ENCODE measurements at regions not wholly inside any gene's neighbourhood (a gene's known extent, or its start where the extent isn't known, plus 50 kb on each side); places are given as distances from the start of the nearest gene placed in this dataset.
"Not testable (repeated sequence)": the region's sequence is repeated elsewhere in the genome, so short reads cannot be mapped to it uniquely, and the experiment has no call there.

DNA sequence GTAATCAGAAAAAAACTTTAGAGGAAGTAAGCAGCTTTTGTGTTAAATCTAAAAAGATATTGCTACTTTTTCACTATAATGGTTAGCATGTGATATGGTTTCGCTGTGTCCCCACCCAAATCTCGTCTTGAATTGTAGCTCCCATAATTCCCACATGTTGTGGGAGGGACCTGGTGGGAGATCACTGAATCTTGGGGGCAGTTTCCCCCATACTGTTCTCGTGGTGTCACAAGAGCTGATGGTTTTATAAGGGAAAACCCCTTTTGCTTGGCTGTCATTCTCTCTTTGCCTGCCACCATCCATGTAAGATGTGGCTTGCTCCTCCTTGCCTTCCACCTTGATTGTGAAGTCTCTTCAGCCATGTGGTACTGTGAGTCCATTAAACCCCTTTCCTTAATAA is 117.1 kb downstream of the KCNJ2 start:
- DNase-seq (ENCODE audit: low read depth): no peak

DNA sequence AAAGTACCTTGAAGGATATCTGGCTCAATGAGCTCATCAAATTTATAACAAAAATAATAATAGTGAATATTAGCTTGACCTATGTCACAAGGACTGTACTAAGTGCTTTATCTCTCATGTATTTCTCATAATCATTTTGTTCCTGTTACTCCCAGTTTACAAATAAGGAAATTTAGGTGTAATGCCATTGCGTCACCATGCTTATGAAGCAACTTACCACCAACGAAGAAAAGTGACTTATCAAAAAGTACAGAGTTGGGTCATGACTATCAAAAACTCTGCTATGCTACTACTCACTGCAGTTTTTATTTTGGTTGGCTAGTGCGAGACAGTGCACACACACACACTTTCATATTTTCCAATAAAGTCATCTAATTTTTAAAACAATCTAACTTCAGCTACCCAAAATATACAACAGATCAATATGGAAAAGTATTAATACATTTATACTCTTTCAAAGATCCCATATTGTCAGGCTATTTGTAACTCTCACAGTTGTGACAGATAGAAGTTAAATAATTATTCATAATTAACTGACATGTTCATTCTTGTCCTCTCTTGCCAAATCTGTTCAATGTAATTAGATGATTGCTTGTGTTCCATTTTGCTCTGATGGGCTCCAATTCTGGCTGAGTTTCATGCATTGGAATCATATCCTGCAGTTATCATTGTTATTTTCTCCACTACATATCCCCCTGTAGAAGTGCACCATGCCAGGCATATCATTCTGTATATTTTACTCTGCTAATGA is 119.4 kb downstream of the KCNJ2 start:
- DNase-seq (ENCODE audit: low read depth): no peak

DNA sequence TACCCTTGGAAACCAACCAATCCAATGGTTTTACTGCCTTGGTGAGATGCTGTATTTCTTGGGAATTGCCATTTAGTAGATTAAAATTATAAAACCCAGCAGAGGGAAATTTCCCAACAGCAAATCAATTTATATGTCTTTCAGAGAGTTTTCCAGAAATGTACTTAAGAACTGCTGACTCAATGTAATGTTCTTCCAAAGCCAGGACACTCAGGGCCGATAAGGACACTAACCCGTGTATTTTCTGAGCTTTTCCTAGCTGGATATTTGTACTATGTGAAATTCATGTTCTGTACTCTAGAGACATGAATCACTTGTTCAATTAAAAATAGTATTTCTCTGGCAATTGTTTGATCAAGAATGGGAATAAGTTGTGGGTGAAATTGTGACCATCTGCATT is 121.4 kb downstream of the KCNJ2 start:
- DNase-seq (ENCODE audit: low read depth): no peak

DNA sequence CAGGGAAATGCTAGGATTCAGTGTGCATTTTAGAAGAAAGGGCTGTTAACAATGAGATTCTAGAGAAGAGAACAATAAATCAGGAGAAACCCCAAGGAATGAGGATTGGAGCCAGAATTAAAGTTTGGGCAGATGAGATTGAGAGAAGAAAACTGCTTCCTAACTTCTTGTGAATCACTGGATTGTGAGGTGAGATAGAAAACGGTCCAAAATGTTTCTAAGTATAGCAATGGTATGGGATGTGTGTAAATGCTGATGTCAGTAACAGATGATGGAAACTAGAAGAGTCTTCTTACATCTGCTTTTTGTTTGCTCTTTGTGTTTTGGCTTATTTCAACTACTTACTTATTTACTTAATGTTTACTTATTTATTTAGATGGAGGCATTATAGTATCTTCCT is 123.0 kb downstream of the KCNJ2 start:
- DNase-seq (ENCODE audit: low read depth): no peak

DNA sequence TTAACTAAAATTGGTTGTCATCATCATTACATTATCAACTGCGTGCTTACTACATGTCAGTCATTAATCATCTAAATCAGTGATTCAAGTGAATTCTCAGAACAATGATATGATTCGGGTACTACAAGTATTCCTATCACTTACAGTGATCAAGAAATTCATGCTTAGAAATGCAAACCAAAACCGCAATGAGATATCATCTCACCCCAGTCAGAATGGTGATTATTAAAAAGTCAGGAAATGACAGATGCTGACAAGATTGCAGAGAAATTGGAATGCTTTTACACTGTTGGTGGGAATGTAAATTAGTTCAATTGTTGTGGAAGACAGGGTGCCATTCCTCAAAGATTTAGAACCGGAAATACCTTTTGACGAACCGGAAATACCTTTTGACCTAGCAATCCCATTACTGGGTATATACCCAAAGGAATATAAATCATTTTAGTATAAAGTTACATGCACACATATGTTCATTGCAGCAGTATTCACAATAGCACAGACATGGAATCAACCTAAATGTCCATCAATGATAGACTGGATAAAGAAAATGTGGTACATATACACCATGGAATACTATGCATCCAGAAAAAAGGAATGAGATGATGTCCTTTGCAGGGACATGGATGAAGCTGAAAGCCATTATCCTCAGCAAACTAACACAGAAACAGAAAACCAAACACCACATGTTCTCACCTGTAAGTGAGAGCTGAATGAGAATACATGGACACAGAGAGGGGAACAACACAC is 124.4 kb downstream of the KCNJ2 start:
- DNase-seq (ENCODE audit: low read depth): not testable (repeated sequence)

DNA sequence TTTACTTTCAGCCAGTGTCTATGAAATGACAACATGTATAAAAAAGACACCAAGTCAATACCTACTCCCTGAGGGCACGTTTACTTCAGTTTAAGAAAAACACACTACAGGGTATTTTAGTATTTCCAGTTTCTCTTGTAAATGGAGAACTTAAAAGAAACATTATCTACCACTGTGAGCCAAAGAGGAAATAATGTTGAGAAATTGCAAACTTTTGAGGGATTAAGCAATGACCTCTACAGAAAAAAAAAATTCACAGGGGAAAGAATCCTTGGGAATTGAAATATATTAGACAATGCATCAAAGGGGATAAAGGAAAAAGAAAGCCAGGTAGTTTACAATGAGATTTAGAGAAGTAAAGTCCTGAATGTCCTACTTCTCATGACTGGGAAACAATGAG is 126.0 kb downstream of the KCNJ2 start:
- DNase-seq (ENCODE audit: low read depth): no peak

DNA sequence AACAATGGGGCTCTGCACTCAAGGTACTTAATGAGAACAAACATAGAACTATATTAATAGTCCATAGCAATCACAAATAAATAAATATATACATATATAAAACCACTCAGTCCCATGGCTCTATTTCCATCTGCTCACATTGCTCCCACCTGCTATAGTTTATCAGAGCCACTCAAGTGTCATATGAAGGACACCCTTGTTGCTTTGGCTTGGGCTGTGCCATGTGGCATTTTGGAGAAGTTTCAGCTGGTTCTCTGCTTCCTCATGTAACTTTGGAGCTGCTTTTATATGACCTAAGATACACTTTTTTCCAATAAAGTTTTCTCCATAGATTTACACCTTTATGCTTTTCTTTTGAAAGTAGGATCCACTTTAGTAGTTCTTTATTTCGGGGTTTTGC is 126.4 kb downstream of the KCNJ2 start:
- DNase-seq (ENCODE audit: low read depth): no peak

DNA sequence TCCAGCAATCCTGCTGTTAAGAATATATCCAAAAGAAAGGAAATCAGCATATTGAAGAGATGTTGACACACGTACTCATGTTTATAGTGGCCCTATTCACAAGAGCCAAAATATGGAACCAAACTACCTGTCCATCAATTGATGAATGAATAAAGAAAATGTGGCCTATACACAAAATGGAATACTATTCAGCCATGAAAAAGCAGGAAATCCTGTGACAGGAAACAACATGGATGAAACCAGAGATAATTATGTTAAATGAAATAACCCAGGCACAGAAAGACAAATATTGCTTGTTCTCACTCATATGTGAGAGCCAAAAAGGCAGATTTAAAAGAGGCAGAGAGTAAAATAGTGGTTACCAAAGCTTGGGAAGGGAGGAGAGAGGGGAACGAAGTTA is 127.1 kb downstream of the KCNJ2 start:
- DNase-seq (ENCODE audit: low read depth): no peak

DNA sequence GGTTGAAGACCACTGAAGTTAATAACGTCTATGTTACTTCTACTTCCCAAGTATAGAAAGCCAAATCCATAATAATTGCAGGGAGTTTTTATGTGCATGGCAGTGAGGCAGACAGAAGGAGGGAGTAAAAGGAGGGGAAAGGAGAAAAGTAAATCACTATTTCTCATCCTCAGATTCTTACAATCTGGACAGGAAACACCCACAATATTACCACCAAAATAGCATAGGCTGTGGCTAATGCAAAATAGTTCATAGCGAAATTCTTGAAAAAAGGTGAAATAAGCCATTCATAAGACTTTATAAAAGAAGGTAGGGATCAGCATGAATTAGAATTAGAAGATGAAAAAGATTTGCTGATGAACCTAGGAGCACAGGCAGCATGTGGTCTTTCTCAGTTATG is 128.1 kb downstream of the KCNJ2 start:
- DNase-seq (ENCODE audit: low read depth): no peak

DNA sequence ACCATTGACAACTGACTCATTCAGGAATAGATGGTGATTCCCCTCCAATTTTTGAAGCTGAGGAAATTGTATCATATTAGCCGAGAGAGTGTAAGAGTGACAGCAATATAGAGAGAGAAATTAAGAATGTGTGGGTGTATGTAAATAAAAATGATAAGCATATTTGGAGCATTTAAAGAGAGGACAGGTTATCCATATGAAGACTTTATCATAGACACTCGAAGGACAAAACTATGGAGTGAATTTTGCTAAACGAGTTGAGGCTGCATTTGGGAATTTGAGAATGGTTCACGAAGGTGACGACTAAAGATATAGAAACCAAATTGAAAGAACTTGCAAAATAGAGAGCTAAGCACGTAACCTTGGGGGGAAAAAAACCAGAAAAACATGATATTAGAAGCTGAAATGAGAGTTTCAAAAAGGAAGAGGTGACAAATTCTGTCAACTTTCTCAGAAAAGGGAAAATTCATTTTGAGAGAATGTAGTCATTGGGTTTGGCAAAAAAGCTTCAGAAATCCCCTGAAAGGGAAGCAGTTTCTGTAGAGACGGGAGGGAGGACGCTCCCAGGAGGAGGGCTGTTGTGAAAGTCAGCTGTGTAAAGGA is 129.7 kb downstream of the KCNJ2 start:
- DNase-seq (ENCODE audit: low read depth): no peak

DNA sequence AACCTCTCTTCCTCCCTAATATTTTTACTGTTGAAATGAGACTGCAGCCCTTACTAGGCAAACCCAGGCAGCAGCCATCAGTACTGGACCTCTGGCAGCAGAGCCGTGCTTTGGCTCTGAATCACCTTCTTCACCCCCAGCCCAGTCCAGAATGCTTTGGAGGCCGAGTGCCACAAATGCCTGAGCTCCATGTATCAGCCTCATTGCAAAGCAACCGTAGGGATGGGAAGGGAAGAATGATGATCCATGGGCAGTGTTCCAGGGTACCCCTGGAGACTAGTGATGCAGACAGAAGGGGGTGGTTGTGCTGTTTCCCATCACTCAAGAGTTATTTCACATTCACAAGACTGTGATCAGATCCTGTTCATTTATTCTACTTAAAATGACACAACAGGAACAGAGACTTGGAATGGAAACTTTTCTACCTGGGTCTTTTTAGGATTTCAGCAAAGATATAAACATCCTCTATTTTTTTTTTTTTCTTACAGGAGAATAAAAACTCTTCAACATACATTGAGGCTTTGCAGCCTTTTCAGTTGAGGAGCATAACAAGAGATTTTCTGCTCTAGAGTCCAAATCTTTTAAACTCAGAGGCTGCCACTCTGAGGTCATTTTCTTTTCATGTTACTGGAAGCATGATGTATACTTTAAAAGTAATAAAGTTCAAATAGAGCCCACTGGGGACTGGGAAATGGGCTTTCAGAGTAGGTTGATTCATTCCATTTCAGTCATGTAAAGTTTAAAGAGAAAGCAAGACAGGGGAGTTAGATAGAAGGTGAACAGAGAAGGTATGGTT is 138.3 kb downstream of the KCNJ2 start:
- DNase-seq (ENCODE audit: low read depth): no peak

DNA sequence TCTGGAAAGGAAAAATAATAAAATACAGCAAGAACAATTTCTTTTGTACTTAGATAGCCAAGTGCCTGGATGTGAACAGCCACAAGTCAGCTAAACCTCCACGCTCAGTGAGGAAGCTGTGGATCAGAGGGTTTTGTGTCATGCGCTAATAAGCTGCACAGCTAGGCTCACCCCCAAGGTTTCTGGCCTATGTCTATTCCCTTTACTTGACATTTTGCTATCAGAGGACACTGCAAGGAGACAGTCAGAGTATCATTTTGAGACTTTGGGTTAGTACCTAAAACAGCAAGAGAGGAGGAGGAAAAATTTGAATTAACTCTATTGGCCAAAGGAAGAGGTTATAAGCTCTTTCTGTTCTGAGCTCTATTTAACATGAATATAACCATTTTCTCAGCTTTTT is 139.3 kb downstream of the KCNJ2 start:
- DNase-seq (ENCODE audit: low read depth): no peak

DNA sequence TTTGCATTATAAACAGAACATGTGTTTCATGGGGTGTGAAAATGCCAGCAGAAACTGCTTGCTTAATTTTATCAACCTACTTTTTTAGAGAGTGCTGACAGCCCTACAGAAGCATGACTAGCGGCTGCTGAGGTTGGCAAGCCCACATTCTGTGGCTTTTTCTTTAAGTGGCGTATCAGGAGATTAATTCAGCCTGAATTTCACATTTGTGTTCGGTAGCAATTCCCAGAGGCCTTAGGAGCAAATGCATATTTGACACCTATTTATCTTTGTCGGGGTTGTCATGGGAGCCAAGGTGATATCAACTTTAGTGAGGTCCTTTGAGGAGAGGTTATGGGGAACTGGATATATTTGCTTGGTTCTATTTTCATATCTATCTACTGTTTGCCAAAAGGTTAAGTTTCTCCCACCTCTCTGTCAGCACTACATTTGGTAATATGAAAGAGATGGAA is 140.9 kb downstream of the KCNJ2 start:
- no peak for DNase-seq (ENCODE audit: low read depth)

DNA sequence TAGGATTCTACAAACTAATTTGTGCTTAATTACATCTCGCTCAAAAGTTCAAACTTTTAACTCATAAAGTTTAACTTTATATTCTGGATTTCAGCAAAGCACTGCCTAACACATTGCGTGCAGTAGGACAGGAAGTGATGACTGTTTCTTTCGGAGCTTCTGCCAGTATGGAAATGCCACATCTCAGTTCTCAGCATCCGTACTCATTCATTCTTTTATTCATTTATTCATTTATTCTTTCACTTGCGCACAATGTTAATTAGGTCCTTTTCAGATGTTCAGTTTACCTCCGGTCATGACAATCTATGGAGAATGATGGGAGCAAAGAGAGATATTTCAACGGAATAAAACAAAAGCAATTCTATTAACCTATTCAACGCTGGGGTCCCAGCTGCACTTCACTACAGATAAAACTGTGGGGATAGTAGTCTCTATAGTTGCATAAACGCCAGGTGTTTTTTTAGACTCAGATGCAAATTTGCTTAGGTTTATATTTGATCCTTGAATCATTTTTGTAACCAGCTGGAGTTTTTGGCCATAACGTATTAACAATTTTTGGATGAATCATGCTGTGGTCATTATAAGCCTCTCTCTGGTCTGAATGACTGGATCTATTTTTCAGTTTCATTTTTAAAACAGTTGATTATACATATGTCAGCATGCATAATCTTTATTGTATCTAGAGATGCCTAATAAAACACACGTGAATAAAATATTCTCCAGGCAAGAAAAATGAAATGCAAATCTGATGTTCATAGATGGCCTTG is 143.9 kb downstream of the KCNJ2 start:
- peak; percentile 7 for DNase-seq (ENCODE audit: low read depth)

DNA sequence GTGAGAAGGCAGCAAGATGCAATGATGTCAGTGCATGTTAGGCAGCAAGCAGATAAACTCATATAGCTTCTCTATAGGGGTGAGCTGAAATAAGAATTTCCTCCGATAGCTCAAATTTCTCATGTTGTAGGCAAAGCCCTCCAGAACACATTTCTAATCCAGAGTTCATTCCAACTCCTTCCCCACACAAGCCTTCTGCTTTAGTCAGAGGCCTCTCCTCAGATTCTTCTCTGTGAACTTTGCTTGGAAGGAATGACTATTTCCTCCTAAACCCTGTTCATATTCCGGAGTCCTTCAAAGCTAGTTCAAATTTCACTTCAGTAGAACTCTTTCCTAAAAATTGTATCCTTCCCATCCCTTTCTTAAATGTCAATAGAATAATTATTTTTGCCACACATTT is 144.8 kb downstream of the KCNJ2 start:
- no peak for DNase-seq (ENCODE audit: low read depth)

DNA sequence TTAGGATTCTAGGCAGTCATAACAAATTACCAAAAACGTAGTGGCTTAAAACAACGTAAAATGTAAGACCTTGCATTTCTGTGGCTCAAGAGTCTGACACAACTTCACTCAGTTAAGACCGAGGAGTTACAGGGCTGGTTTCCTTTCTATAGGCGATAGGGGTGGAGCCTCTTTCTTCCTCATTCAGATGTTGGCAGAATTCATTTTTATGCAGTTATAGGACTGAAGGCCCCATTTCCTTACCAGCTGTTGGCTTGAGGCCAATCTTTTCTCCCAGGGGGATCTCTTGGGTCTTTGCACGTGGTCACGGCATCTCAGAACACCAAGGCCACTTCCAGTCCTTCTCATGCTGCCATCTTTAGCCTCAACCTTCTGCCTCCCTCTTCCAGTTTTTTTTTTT is 145.2 kb downstream of the KCNJ2 start:
- DNase-seq (ENCODE audit: low read depth): no peak

DNA sequence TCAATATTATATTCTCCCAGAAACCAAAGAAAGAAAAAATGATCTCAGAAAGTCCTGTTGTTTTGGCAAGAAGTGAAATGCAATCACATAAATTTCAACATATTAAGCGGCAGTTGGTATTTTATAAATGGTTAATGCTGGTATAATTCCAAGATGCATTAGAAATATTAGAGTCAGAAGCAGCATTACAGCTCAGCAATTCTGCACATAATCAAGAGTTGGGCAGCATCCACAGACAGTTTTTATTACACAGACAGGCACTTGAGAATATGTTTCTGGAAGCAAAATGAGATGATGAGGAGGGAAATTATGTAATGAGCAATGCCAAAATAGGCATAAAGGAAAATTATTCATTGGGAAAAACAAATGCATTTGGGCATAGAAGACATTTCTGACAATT is 148.1 kb downstream of the KCNJ2 start:
- DNase-seq (ENCODE audit: low read depth): no peak

DNA sequence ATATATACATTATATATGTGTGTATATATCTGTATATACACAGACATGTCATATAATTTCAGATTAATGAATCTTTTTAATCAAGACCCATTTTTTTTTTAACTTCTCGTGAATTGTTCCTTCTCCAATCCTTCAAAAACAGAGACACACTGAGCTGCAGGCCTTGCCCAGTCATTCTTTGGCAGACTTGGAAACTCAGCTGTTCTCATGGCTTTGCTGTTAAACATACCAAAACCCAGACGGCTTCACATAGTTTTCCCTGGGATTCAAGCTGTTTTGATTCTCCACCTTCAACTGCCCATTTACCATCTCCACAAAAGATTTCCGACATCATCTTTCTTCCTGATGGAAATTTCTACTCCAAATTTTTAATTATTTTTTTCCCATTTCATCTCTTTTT is 148.7 kb downstream of the KCNJ2 start:
- DNase-seq (ENCODE audit: low read depth): no peak

DNA sequence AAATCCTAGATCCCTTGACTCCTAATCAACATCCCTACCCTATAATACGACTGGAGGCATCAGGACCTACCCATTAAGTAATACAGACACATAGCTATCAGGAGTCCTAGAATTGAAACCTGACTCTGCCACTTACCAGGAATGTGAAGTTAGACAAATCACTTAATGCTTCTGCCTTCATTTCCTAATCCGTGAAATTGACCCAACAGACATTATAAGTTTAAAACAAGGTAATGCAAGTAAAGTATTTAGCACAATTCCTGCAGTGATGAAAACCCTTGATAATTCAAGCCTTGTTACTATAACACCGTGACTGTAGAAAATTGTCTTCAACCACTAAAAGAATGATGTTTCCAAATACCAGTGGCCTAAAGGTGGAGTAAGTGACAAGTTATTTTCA is 150.2 kb downstream of the KCNJ2 start:
- DNase-seq (ENCODE audit: low read depth): no peak

DNA sequence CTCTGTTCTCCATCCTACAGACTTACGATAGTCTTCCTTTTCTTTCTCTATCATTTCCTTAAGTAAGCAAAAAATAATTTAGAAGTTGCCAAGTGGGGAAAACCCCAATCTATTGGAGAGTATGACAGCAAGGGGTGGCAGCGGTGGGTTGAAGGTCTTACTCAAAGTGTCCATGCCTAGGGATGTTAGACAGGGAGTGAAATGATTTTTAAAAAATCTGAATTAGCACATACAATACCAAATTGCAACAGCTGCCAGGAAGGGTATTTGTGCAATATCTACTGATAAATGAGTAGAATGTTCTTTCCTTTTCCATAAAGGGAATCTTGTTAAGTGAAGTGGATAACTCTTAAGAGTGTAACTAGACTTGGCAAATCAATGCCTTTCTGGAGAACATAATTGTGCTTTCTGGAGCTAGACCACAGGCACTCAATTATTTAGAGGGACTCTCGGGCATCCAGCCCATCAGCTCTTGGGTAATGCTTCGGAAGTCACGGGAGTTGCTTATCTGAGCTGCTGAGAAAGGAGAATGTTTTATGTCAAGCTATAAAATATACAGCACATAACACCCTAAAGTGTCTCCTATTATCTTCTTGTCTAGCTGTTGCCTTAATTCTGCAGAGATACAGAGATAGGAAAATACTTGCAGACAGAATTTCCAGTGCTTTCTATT is 151.5 kb downstream of the KCNJ2 start:
- no peak for DNase-seq (ENCODE audit: low read depth)

DNA sequence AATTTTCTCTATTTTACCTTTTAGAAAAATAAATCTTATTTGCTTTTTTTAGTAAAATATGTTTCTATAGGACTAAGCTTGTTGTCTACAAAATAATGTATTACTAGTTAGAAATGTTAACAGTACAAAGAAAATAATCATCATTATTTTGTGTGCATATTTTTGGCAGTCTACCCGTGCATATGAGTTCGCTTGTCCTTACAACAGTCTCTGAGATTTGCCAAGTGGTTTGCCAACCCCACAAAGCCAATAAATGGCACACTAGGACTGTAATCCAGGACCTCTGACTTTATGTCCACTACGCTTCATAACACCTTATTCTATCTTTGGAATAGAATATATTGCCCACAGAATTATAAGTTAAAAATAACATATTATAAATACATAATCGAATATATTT is 152.0 kb downstream of the KCNJ2 start:
- DNase-seq (ENCODE audit: low read depth): no peak

Data from RPMI7951 (cell line).